GM18868 (cell line): ENCODE measurements at regions not wholly inside any gene's neighbourhood (a gene's known extent, or its start where the extent isn't known, plus 50 kb on each side); places are given as distances from the start of the nearest gene placed in this dataset.

Experiments used
- ATAC-seq: cut with Tn5 transposase; IDR thresholded peaks from one replicate; pipeline ENCODE4 v1.9.1; 2021; ENCODE audit warnings: mild to moderate bottlenecking, moderate library complexity; ENCODE audit not compliant: unreplicated experiment

- ATAC-seq: no peak
These were observed 602.5 kb upstream of the ARGLU1 start for GRCh38 chr13:107170270-107170931.

GRCh38 chr13:107157271-107157670 is 589.3 kb upstream of the ARGLU1 start:
- no peak for ATAC-seq

- ATAC-seq: no peak
These were observed 576.5 kb upstream of the ARGLU1 start for GRCh38 chr13:107144432-107144831.

GRCh38 chr13:107141767-107142166 is 573.8 kb upstream of the ARGLU1 start:
- no peak for ATAC-seq

- no peak for ATAC-seq
These were observed 571.1 kb upstream of the ARGLU1 start for GRCh38 chr13:107139006-107139405.

GRCh38 chr13:107138486-107138885 is 570.5 kb upstream of the ARGLU1 start:
- no peak for ATAC-seq

- ATAC-seq: no peak
These were observed 566.0 kb upstream of the ARGLU1 start for GRCh38 chr13:107133950-107134349.

GRCh38 chr13:107130566-107130965 is 562.6 kb upstream of the ARGLU1 start:
- ATAC-seq: no peak

GRCh38 chr13:107124730-107125129 is 556.8 kb upstream of the ARGLU1 start:
- ATAC-seq: no peak

- ATAC-seq: no peak
These were observed 556.3 kb upstream of the ARGLU1 start for GRCh38 chr13:107124129-107124718.

GRCh38 chr13:107121793-107122192 is 553.9 kb upstream of the ARGLU1 start:
- ATAC-seq: no peak

GRCh38 chr13:107119989-107120881 is 552.3 kb upstream of the ARGLU1 start:
- ATAC-seq: no peak

- no peak for ATAC-seq
These were observed 550.6 kb upstream of the ARGLU1 start for GRCh38 chr13:107118506-107118905.

- no peak for ATAC-seq
These were observed 549.5 kb upstream of the ARGLU1 start for GRCh38 chr13:107117327-107118012.

GRCh38 chr13:107113387-107113786 is 545.5 kb upstream of the ARGLU1 start:
- no peak for ATAC-seq

GRCh38 chr13:107111248-107111647 is 543.3 kb upstream of the ARGLU1 start:
- no peak for ATAC-seq

- no peak for ATAC-seq
These were observed 536.7 kb upstream of the ARGLU1 start for GRCh38 chr13:107104631-107105030.

GRCh38 chr13:107102676-107103075 is 534.7 kb upstream of the ARGLU1 start:
- no peak for ATAC-seq

GRCh38 chr13:107099661-107100060 is 531.7 kb upstream of the ARGLU1 start:
- no peak for ATAC-seq

GRCh38 chr13:107097916-107098315 is 530.0 kb upstream of the ARGLU1 start:
- no peak for ATAC-seq

- ATAC-seq: no peak
These were observed 527.9 kb upstream of the ARGLU1 start for GRCh38 chr13:107095876-107096275.
